ENCODE measurements at regions not wholly inside any gene's neighbourhood (a gene's known extent, or its start where the extent isn't known, plus 50 kb on each side); places are given as distances from the start of the nearest gene placed in this dataset.

- Histone ChIP-seq H3K36me3 (ENCODE audit: insufficient read depth, low read length) (no peaks in the 10 kb centered on the region), H3K9me3 (ENCODE audit: low read length) (no peaks in the 10 kb centered on the region), H3K27ac (ENCODE audit: low read depth, low read length, poor library complexity, severe bottlenecking) (no peak overlapping the region), H3K79me2 (ENCODE audit: insufficient read depth, low read depth, low read length) (no peaks in the 10 kb centered on the region), H2AFZ (ENCODE audit: low read length) (no peak overlapping the region), H3K4me3 (ENCODE audit: low read depth, low read length, poor library complexity, severe bottlenecking) (no peak overlapping the region), H3K4me1 (ENCODE audit: insufficient read depth, low read length, poor library complexity, severe bottlenecking) (no peaks in the 10 kb centered on the region), H4K20me1 (ENCODE audit: insufficient read depth, low read length) (no peaks in the 10 kb centered on the region), H3K9me2 (ENCODE audit: insufficient read depth, low read length) (no peaks in the 10 kb centered on the region), H3K4me2 (ENCODE audit: low read length) (no peak overlapping the region)
- TF ChIP-seq EZH2phosphoT487 (IDR thresholded peaks at IDR 0.05; ENCODE audit: borderline replicate concordance, low read depth, low read length) = no peak
- no peak for TF ChIP-seq CTCF (conservative IDR thresholded peaks at IDR 0.05; ENCODE audit: low read length)
- no peak for DNase-seq (ENCODE audit: low spot score)
- ChIA-PET CTCF (ENCODE audit: unreplicated experiment) (no interaction called here), POLR2A (no interaction called here)
- no TSS peak for BruUV-seq (replicated peaks)
- intact Hi-C loops (cut with micrococcal nuclease; ENCODE audit: unreplicated experiment) = no loop called here
These were observed 55.5 kb upstream of the TRIM67 start for GRCh38 chr1:231106347-231106746.

DNA sequence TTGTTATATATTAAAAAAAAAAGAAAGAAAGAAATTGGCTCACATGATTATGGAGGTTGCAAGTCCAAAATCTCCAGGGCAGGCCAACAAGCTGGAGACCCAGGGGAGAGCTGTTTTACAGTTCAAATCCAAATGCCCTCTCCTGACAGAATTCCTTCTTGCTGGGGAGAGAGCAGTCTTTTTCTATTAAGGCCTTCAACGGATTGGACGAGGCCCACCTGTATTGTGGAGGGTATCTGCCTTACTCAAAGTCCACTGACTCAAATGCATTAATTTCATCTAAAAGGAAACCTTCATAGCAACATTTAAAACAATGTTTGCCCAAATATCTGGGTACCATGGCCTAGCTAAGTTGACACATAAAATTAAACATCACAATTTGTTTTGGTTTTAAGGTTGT, 56.9 kb upstream of the TRIM67 start:
- H3K9me2 ChIP-seq (ENCODE audit: insufficient read depth, low read length) = no peaks in the 10 kb centered on the region
- CTCF ChIA-PET (ENCODE audit: unreplicated experiment) = no interaction called here
- no peaks in the 10 kb centered on the region for H4K20me1 ChIP-seq (ENCODE audit: insufficient read depth, low read length)
- no peaks in the 10 kb centered on the region for H3K9me3 ChIP-seq (ENCODE audit: low read length)
- no peak for DNase-seq (ENCODE audit: low spot score)
- H2AFZ ChIP-seq (ENCODE audit: low read length) = no peak overlapping the region
- POLR2A ChIA-PET = no interaction called here
- intact Hi-C loops (cut with micrococcal nuclease; ENCODE audit: unreplicated experiment) = no loop called here
- TF ChIP-seq CTCF (conservative IDR thresholded peaks at IDR 0.05; ENCODE audit: low read length) (no peak), EZH2phosphoT487 (IDR thresholded peaks at IDR 0.05; ENCODE audit: borderline replicate concordance, low read depth, low read length) (no peak)
- no peaks in the 10 kb centered on the region for H3K4me1 ChIP-seq (ENCODE audit: insufficient read depth, low read length, poor library complexity, severe bottlenecking)
- H3K36me3 ChIP-seq (ENCODE audit: insufficient read depth, low read length) = no peaks in the 10 kb centered on the region
- no TSS peak for BruUV-seq (replicated peaks)
- H3K4me2 ChIP-seq (ENCODE audit: low read length) = no peak overlapping the region
- H3K79me2 ChIP-seq (ENCODE audit: insufficient read depth, low read depth, low read length) = no peaks in the 10 kb centered on the region
- H3K27ac ChIP-seq (ENCODE audit: low read depth, low read length, poor library complexity, severe bottlenecking) = no peak overlapping the region
- no peak overlapping the region for H3K4me3 ChIP-seq (ENCODE audit: low read depth, low read length, poor library complexity, severe bottlenecking)

DNA sequence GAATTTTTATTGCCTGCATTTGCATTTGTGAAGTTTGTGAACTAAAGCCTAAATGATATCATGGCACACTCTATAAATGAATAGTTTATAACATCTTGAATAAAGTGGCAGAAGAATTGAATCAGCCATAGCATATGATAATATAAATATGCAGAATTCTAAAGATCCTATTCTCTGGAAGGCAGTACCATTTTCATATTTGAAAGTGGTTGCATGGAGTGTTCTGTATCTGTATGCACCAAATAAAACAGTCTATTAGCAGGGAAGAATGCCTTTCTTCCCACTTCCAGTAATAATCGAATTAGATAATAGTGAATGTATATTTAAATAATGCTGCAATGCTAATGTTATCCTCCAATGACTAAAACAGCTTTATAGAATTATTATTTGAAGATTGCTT, 57.9 kb upstream of the TRIM67 start:
- H3K9me3 ChIP-seq (ENCODE audit: low read length) = no peaks in the 10 kb centered on the region
- H3K4me2 ChIP-seq (ENCODE audit: low read length) = no peak overlapping the region
- H3K9me2 ChIP-seq (ENCODE audit: insufficient read depth, low read length) = no peaks in the 10 kb centered on the region
- no peak overlapping the region for H3K27ac ChIP-seq (ENCODE audit: low read depth, low read length, poor library complexity, severe bottlenecking)
- no peak overlapping the region for H2AFZ ChIP-seq (ENCODE audit: low read length)
- H4K20me1 ChIP-seq (ENCODE audit: insufficient read depth, low read length) = no peaks in the 10 kb centered on the region
- ChIA-PET CTCF (ENCODE audit: unreplicated experiment) (no interaction called here), POLR2A (interaction anchor here (0.6 kb wide), 1 partner anchor 507 kb away, joined by 3 read pairs; no protein-coding TSS in a partner anchor)
- H3K4me3 ChIP-seq (ENCODE audit: low read depth, low read length, poor library complexity, severe bottlenecking) = no peak overlapping the region
- H3K79me2 ChIP-seq (ENCODE audit: insufficient read depth, low read depth, low read length) = no peaks in the 10 kb centered on the region
- intact Hi-C loops (cut with micrococcal nuclease; ENCODE audit: unreplicated experiment) = no loop called here
- H3K36me3 ChIP-seq (ENCODE audit: insufficient read depth, low read length) = no peaks in the 10 kb centered on the region
- no peak for TF ChIP-seq EZH2phosphoT487 (IDR thresholded peaks at IDR 0.05; ENCODE audit: borderline replicate concordance, low read depth, low read length)
- TF ChIP-seq CTCF (conservative IDR thresholded peaks at IDR 0.05; ENCODE audit: low read length) = no peak
- BruUV-seq (replicated peaks) = no TSS peak
- DNase-seq (ENCODE audit: low spot score) = no peak
- H3K4me1 ChIP-seq (ENCODE audit: insufficient read depth, low read length, poor library complexity, severe bottlenecking) = no peaks in the 10 kb centered on the region

Data from OCI-LY7 (cell line).